Breast epithelium (tissue), 4 donors: ENCODE measurements at regions not wholly inside any gene's neighbourhood (a gene's known extent, or its start where the extent isn't known, plus 50 kb on each side); places are given as distances from the start of the nearest gene placed in this dataset.

ENCODE experiments used
- DNase-seq, 2 donors: peaks; one replicate each; pipeline ENCODE4 v3.0.0-alpha.2; 2019; ENCODE audit warnings: low spot score in 2 of 2
- H3K27ac ChIP-seq, 2 donors: fragments of 200-600 bp; sonication (generic) in 1 of 2; one replicate each; pipeline ENCODE4 v1.5.1; 2016 to 2019; ENCODE audit warnings: mild to moderate bottlenecking in 1 of 2
- H3K27me3 ChIP-seq, 2 donors: fragments of 200-600 bp; sonication (generic) in 1 of 2; one replicate each; pipeline versions ENCODE4 v1.5.1 to v1.6.0; 2017 to 2019; ENCODE audit warnings: control low read depth in 1 of 2, mild to moderate bottlenecking in 1 of 2
- H3K36me3 ChIP-seq: fragments of 200-600 bp; one replicate; pipeline ENCODE4 v1.5.1; 2019
- H3K4me1 ChIP-seq, 2 donors: fragments of 200-600 bp; sonication (generic); one replicate each; pipeline ENCODE4 v1.5.1; 2016 to 2019; ENCODE audit warnings: control low read depth in 1 of 2
- H3K4me3 ChIP-seq, 3 donors: fragments of 200-600 bp; sonication (generic); 1 replicate in 2 of 3; 2 replicates in 1 of 3; pipeline ENCODE4 v1.5.1; 2016 to 2019; ENCODE audit warnings: mild to moderate bottlenecking in 3 of 3, moderate library complexity in 2 of 3
- H3K9me3 ChIP-seq, 2 donors: fragments of 200-600 bp; sonication (generic) in 1 of 2; one replicate each; pipeline ENCODE4 v1.5.1; 2016 to 2019; ENCODE audit warnings: control low read depth in 1 of 2
- CTCF ChIP-seq, 3 donors: fragments of 450-650 bp; IDR thresholded peaks; one replicate each; pipeline ENCODE4 v1.5.1; 2016 to 2017; ENCODE audit warnings: antibody characterized with exemption in 3 of 3, mild to moderate bottlenecking in 3 of 3, moderate library complexity in 3 of 3
- POLR2A ChIP-seq: fragments of 450-650 bp; IDR thresholded peaks from one replicate; pipeline ENCODE4 v1.6.1; 2016; ENCODE audit warnings: antibody characterized with exemption, mild to moderate bottlenecking, moderate library complexity
- POLR2AphosphoS5 ChIP-seq, 3 donors: sonication (generic); formaldehyde crosslinking; IDR thresholded peaks; one replicate each; pipeline ENCODE4 v1.6.1; 2017; ENCODE audit warnings: antibody characterized with exemption in 3 of 3
- intact Hi-C: fragments of 100-400 bp; cut with DNase I; formaldehyde crosslinking; loops from one replicate; pipeline ENCODE4 v1.15.1; 2023; ENCODE audit warnings: low total_unique reads

- intact Hi-C loops, result no loop called here
- Histone ChIP-seq H3K4me1 (no peaks in the 10 kb centered on the region), H3K36me3 (no peaks in the 10 kb centered on the region), H3K9me3 (no peaks in the 10 kb centered on the region), H3K27me3 (no peaks in the 10 kb centered on the region), H3K27ac (no peak overlapping the region), H3K4me3 (no peak overlapping the region)
- TF ChIP-seq POLR2A (no peak), CTCF (IDR thresholded peaks at IDR 0.05) (no peak), POLR2AphosphoS5 (IDR thresholded peaks at IDR 0.05) (no peak)
- no peak for DNase-seq
Measured at GRCh38 chr17:51347851-51348584, 87.7 kb downstream of the UTP18 start.

- no peaks in the 10 kb centered on the region for H3K9me3 ChIP-seq
- H3K27me3 ChIP-seq, result no peaks in the 10 kb centered on the region
- intact Hi-C loops, result no loop called here
- H3K4me3 ChIP-seq, result no peak overlapping the region
- H3K4me1 ChIP-seq, result no peaks in the 10 kb centered on the region
- no peak for TF ChIP-seq CTCF (IDR thresholded peaks at IDR 0.05)
- TF ChIP-seq POLR2A, result no peak
- no peak for TF ChIP-seq POLR2AphosphoS5 (IDR thresholded peaks at IDR 0.05)
- no peaks in the 10 kb centered on the region for H3K36me3 ChIP-seq
- no peak overlapping the region for H3K27ac ChIP-seq
- no peak for DNase-seq
Measured at GRCh38 chr17:51351080-51351479, 90.7 kb downstream of the UTP18 start.

- intact Hi-C loops, result no loop called here
- H3K4me3 ChIP-seq, result no peak overlapping the region
Measured at GRCh38 chr17:51351890-51352289, 91.5 kb downstream of the UTP18 start.

GRCh38 chr17:51352798-51353197, 92.5 kb downstream of the UTP18 start:
- Histone ChIP-seq H3K27ac (no peak overlapping the region), H3K4me1 (no peaks in the 10 kb centered on the region), H3K9me3 (no peaks in the 10 kb centered on the region), H3K36me3 (no peaks in the 10 kb centered on the region), H3K27me3 (no peaks in the 10 kb centered on the region), H3K4me3 (no peak overlapping the region)
- DNase-seq, result no peak
- intact Hi-C loops, result no loop called here
- TF ChIP-seq CTCF (IDR thresholded peaks at IDR 0.05) (no peak), POLR2A (no peak), POLR2AphosphoS5 (IDR thresholded peaks at IDR 0.05) (no peak)

More at GRCh38 chr17:51351890-51352289, 91.5 kb downstream of the UTP18 start:
- Histone ChIP-seq H3K27me3 (no peaks in the 10 kb centered on the region), H3K4me1 (no peaks in the 10 kb centered on the region), H3K36me3 (no peaks in the 10 kb centered on the region), H3K27ac (no peak overlapping the region), H3K9me3 (no peaks in the 10 kb centered on the region)
- no peak for DNase-seq
- TF ChIP-seq POLR2AphosphoS5 (IDR thresholded peaks at IDR 0.05) (no peak), POLR2A (no peak), CTCF (IDR thresholded peaks at IDR 0.05) (no peak)

GRCh38 chr17:51353296-51353695, 93.0 kb downstream of the UTP18 start:
- no peak for DNase-seq
- Histone ChIP-seq H3K4me1 (no peaks in the 10 kb centered on the region), H3K4me3 (no peak overlapping the region), H3K9me3 (no peaks in the 10 kb centered on the region), H3K27me3 (no peaks in the 10 kb centered on the region), H3K36me3 (no peaks in the 10 kb centered on the region), H3K27ac (no peak overlapping the region)
- intact Hi-C loops, result no loop called here
- TF ChIP-seq POLR2A (no peak), POLR2AphosphoS5 (IDR thresholded peaks at IDR 0.05) (no peak), CTCF (IDR thresholded peaks at IDR 0.05) (no peak)
